K562 (cell line): ENCODE measurements at regions not wholly inside any gene's neighbourhood (a gene's known extent, or its start where the extent isn't known, plus 50 kb on each side); places are given as distances from the start of the nearest gene placed in this dataset.

Experiments
- ATAC-seq: fragments of 200-7000 bp; cut with Tn5 transposase; 3 replicates; pipeline ENCODE4 v1.9.1; 2020; ENCODE audit warnings: moderate library complexity
- BruUV-seq: library from RNA; stranded (reverse); fragments of 400-500 nt; replicated peaks from 2 replicates; lab custom pipeline; 2021; lab: Mats Ljungman, UMichigan
- CTCF ChIA-PET: fragments of 300-600 bp; formaldehyde crosslinking; extraction: SDS; loops from one replicate; lab custom pipeline; 2021; ENCODE audit warnings: low intra/inter-chr PET ratio; lab: Yijun Ruan, JAX
- POLR2A ChIA-PET: fragments of 300-600, 350-650 bp; sonication (Branson Sonifier 250); formaldehyde crosslinking; extraction: SDS; loops from one replicate; lab custom pipeline; 2021; ENCODE audit warnings: antibody characterized with exemption, inconsistent platforms; lab: Yijun Ruan, JAX
- DNase-seq, 4 experiments: peaks; one replicate each; pipeline versions ENCODE4 v3.0.0 to v3.0.0-alpha.2; 2011 to 2018; ENCODE audit warnings: low spot score in 3 of 4, mixed read lengths in 3 of 4; ENCODE audit errors: extremely low read depth in 1 of 4
- FAIRE-seq: peaks from 2 replicates; lab custom pipeline; 2011; peaks lifted over from hg19 to GRCh38; lab: Jason Lieb, UNC
- H2AFZ ChIP-seq: 2 replicates; pipeline ENCODE4 v1.6.0; 2011; ENCODE audit warnings: low read depth, low read length, control low read depth, inconsistent platforms
- H3K27ac ChIP-seq: fragments of 200-600 bp; 3 replicates; pipeline ENCODE4 v1.8.0; 2011; ENCODE audit warnings: low read depth, mild to moderate bottlenecking, control low read depth, inconsistent platforms, low read length, moderate library complexity, mixed read lengths; ENCODE audit errors: extremely low read depth
- H3K27me3 ChIP-seq, 2 experiments: fragments of 300-600 bp in 1 of 2; 2 replicates in 1 of 2; 3 replicates in 1 of 2; pipeline versions ENCODE4 v1.6.0 to v1.8.0; 2011; ENCODE audit warnings: inconsistent platforms in 2 of 2, low read length in 2 of 2, mild to moderate bottlenecking in 1 of 2, mixed read lengths in 1 of 2, moderate library complexity in 1 of 2; ENCODE audit not compliant: control insufficient read depth in 2 of 2, insufficient read depth in 2 of 2
- H3K36me3 ChIP-seq: fragments of 300-600 bp; 3 replicates; pipeline ENCODE4 v1.8.0; 2011; ENCODE audit warnings: mild to moderate bottlenecking, low read length, inconsistent platforms; ENCODE audit not compliant: control insufficient read depth, insufficient read depth
- H3K4me1 ChIP-seq, 2 experiments: fragments of 200-600 bp in 1 of 2; replicated peaks in 1 of 2; 2 replicates in 1 of 2; 3 replicates in 1 of 2; pipeline versions ENCODE4 v1.5.1 to v1.8.0; 2011; ENCODE audit warnings: inconsistent platforms in 2 of 2, low read length in 2 of 2, mild to moderate bottlenecking in 1 of 2, mixed read lengths in 1 of 2, moderate library complexity in 1 of 2; ENCODE audit not compliant: control insufficient read depth in 2 of 2, insufficient read depth in 2 of 2
- H3K4me2 ChIP-seq: 2 replicates; pipeline ENCODE4 v1.6.1; 2011; ENCODE audit warnings: low read length, control low read depth, inconsistent platforms, mixed read lengths; ENCODE audit not compliant: insufficient read depth
- H3K4me3 ChIP-seq: fragments of 200-600 bp; sonication (generic), shearing (Covaris generic); 2 replicates; pipeline ENCODE4 v1.5.1; 2016; ENCODE audit warnings: control low read depth, inconsistent platforms
- H3K79me2 ChIP-seq: fragments of 200-600 bp; 3 replicates; pipeline ENCODE4 v1.8.0; 2011; ENCODE audit warnings: low read length, inconsistent platforms; ENCODE audit not compliant: control insufficient read depth, insufficient read depth
- H3K9ac ChIP-seq, 2 experiments: 2 replicates each; pipeline versions ENCODE4 v1.6.0 to v1.6.1; 2011; ENCODE audit warnings: low read depth in 2 of 2, low read length in 2 of 2, control low read depth in 1 of 2, inconsistent platforms in 1 of 2, mild to moderate bottlenecking in 1 of 2, mixed read lengths in 1 of 2; ENCODE audit not compliant: insufficient read depth in 1 of 2
- H3K9me1 ChIP-seq: one replicate; pipeline ENCODE4 v1.6.0; 2011; ENCODE audit warnings: inconsistent platforms, mild to moderate bottlenecking, low read length, moderate library complexity; ENCODE audit not compliant: control insufficient read depth, insufficient read depth
- H3K9me3 ChIP-seq: replicated peaks from 2 replicates; pipeline ENCODE4 v1.5.1; 2011; ENCODE audit warnings: low read depth, low read length, inconsistent platforms; ENCODE audit not compliant: control insufficient read depth, insufficient read depth
- H4K20me1 ChIP-seq: replicated peaks from 2 replicates; pipeline ENCODE4 v1.6.1; 2011; ENCODE audit warnings: low read length, inconsistent platforms, mixed read lengths; ENCODE audit not compliant: control insufficient read depth, insufficient read depth
- ARNT ChIP-seq, 2 experiments: fragments of 450-650 bp; IDR thresholded peaks; 2 replicates each; pipeline ENCODE4 v1.6.1; 2016; ENCODE audit warnings: mild to moderate bottlenecking in 1 of 2
- FOXK1 ChIP-seq: sonication (generic); formaldehyde crosslinking; IDR thresholded peaks from 2 replicates; pipeline ENCODE4 v1.8.0; 2022; ENCODE audit warnings: missing genetic modification reagents, mild to moderate bottlenecking, borderline replicate concordance
- HDGF ChIP-seq: fragments of 450-650 bp; IDR thresholded peaks from 2 replicates; pipeline ENCODE4 v1.6.1; 2016
- TEAD1 ChIP-seq, 2 experiments: fragments of 450-650 bp in 1 of 2; sonication (generic) in 1 of 2; formaldehyde crosslinking; IDR thresholded peaks; 2 replicates each; pipeline versions ENCODE4 v1.4.0 to v1.8.0; 2020 to 2022; ENCODE audit warnings: mild to moderate bottlenecking in 2 of 2, missing genetic modification reagents in 1 of 2
- ZNF318 ChIP-seq, 2 experiments: fragments of 450-650 bp; IDR thresholded peaks; 2 replicates each; pipeline ENCODE4 v1.6.1; 2016; ENCODE audit warnings: mild to moderate bottlenecking in 2 of 2, borderline replicate concordance in 1 of 2, low read depth in 1 of 2, moderate library complexity in 1 of 2
- WGBS: fragments of 100-300 bp; shearing (Covaris generic); methylation state at CpG from one replicate; pipeline ENCODE4 v1.1.6; 2016; ENCODE audit warnings: low coverage, mixed read lengths; ENCODE audit not compliant: insufficient coverage; ENCODE audit errors: missing lambda C conversion rate; 5-methylcytosine and 5-hydroxymethylcytosine counted together
- in situ Hi-C: fragments of 300-500 bp; cut with MboI; formaldehyde crosslinking; loops from 4 replicates; pipeline ENCODE4 v1.15.0; 2018; ENCODE audit warnings: inconsistent platforms, mixed read lengths
- intact Hi-C: fragments of 100-400 bp; cut with micrococcal nuclease; formaldehyde crosslinking; loops from 2 replicates; pipeline ENCODE4 v1.14.2; 2022

DNA sequence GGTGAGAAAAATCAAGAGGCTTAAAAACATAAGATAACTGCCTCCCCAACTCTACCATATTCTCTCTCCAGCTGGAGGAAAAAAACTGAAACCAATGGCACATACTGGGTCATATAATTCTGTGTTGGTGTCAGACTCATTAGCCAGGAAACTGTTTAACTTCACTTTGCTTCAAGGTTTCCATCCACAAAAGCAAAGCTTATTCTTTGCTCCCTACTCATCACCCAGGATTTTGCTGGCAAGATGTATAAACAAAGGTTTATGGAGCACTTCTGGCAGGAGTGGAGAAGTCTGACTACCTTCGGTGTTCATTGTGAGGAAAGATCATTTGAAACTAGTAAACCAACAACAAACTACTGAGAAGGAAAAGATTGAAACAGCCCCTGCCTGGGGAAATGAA, 197.5 kb upstream of the SERP2 start:
- Histone ChIP-seq H3K27me3 (no peaks in the 10 kb centered on the region), H3K4me3 (no peak overlapping the region), H3K9me1 (no peaks in the 10 kb centered on the region), H3K36me3 (no peaks in the 10 kb centered on the region), H2AFZ (no peak overlapping the region), H3K4me1 (no peaks in the 10 kb centered on the region; a peak in 2 of 5 replicates), H3K9me3 (no peaks in the 10 kb centered on the region), H3K9ac (no peak overlapping the region), H4K20me1 (no peaks in the 10 kb centered on the region), H3K79me2 (no peaks in the 10 kb centered on the region), H3K27ac (no peak overlapping the region), H3K4me2 (no peak overlapping the region)
- in situ Hi-C loops = loop anchor here (25.0 kb wide), 1 partner anchor 264 kb away; no protein-coding TSS in a partner anchor
- DNase-seq = no peak
- ChIA-PET CTCF (no interaction called here), POLR2A (no interaction called here)
- ATAC-seq = no peak
- intact Hi-C loops = no loop called here
- WGBS = no CpG with 5 or more reads among the region's 1 CpG
- no TSS peak for BruUV-seq
- TF ChIP-seq ZNF318 (IDR thresholded peaks at IDR 0.05; ENCODE audit: borderline replicate concordance in 1 of 2, low read depth in 1 of 2) (no peak), TEAD1 (CRISPR knock-in tag; IDR thresholded peaks at IDR 0.05) (no peak), ARNT (IDR thresholded peaks at IDR 0.05) (no peak), FOXK1 (CRISPR knock-in tag) (no peak), HDGF (no peak)
- FAIRE-seq = no peak
